Endothelial cell of umbilical vein (primary cell): ENCODE measurements at regions not wholly inside any gene's neighbourhood (a gene's known extent, or its start where the extent isn't known, plus 50 kb on each side); places are given as distances from the start of the nearest gene placed in this dataset.

ENCODE experiments used
- BruUV-seq: library from RNA; stranded (reverse); fragments of 400-500 nt; replicated peaks from 2 replicates; lab custom pipeline; 2021; lab: Mats Ljungman, UMichigan
- CTCF ChIA-PET: fragments of 300-600, 350-600 bp; sonication (Branson Sonifier 250); formaldehyde crosslinking; loops from one replicate; lab custom pipeline; 2021; ENCODE audit warnings: antibody characterized with exemption, inconsistent platforms; lab: Charles Lee
- POLR2A ChIA-PET: fragments of 300-600, 350-600 bp; sonication (Branson Sonifier 250); formaldehyde crosslinking; loops from one replicate; lab custom pipeline; 2021; ENCODE audit warnings: antibody characterized with exemption, inconsistent platforms; lab: Charles Lee
- DNase-seq: peaks from one replicate; pipeline ENCODE4 v3.0.0-alpha.2; 2011; ENCODE audit warnings: low read depth, low spot score
- FAIRE-seq: peaks from 2 replicates; lab custom pipeline; 2011; peaks lifted over from hg19 to GRCh38; lab: Jason Lieb, UNC
- H2AFZ ChIP-seq: 2 replicates; pipeline ENCODE4 v1.6.0; 2012; ENCODE audit warnings: low read depth, low read length, control low read depth, inconsistent platforms
- H3K27ac ChIP-seq: 2 replicates; pipeline ENCODE4 v1.5.1; 2011; ENCODE audit warnings: low read depth, mild to moderate bottlenecking, control low read depth, low read length, moderate library complexity; ENCODE audit not compliant: insufficient read depth
- H3K27me3 ChIP-seq, 2 experiments: 2 replicates each; pipeline versions ENCODE4 v1.6.0 to v1.6.1; 2011; ENCODE audit warnings: low read length in 2 of 2, mixed read lengths in 1 of 2; ENCODE audit not compliant: control insufficient read depth in 2 of 2, insufficient read depth in 2 of 2
- H3K36me3 ChIP-seq, 2 experiments: 2 replicates in 1 of 2; 3 replicates in 1 of 2; pipeline ENCODE4 v1.5.1; 2011; ENCODE audit warnings: low read length in 2 of 2, mild to moderate bottlenecking in 1 of 2, moderate library complexity in 1 of 2; ENCODE audit not compliant: control insufficient read depth in 2 of 2, insufficient read depth in 2 of 2; ENCODE audit errors: extremely low read depth in 1 of 2
- H3K4me1 ChIP-seq: 3 replicates; pipeline ENCODE4 v1.5.1; 2011; ENCODE audit warnings: mild to moderate bottlenecking, low read length; ENCODE audit not compliant: control insufficient read depth, insufficient read depth; ENCODE audit errors: extremely low read depth
- H3K4me2 ChIP-seq: 2 replicates; pipeline ENCODE4 v1.6.1; 2011; ENCODE audit warnings: low read length, control low read depth, mixed read lengths; ENCODE audit not compliant: insufficient read depth
- H3K4me3 ChIP-seq, 3 experiments: fragments of 200-600 bp in 1 of 3; sonication (generic), shearing (Covaris generic) in 1 of 3; replicated peaks in 1 of 3; 2 replicates each; pipeline ENCODE4 v1.5.1; 2011 to 2016; ENCODE audit warnings: control low read depth in 3 of 3, low read length in 3 of 3, mild to moderate bottlenecking in 2 of 3, inconsistent platforms in 1 of 3, low read depth in 1 of 3, moderate library complexity in 1 of 3; ENCODE audit not compliant: insufficient read depth in 1 of 3
- H3K79me2 ChIP-seq: 2 replicates; pipeline ENCODE4 v1.6.0; 2012; ENCODE audit warnings: low read length, inconsistent platforms; ENCODE audit not compliant: control insufficient read depth, insufficient read depth
- H3K9ac ChIP-seq: replicated peaks from 2 replicates; pipeline ENCODE3; 2011; ENCODE audit warnings: low read length, control low read depth; ENCODE audit not compliant: insufficient read depth; ENCODE audit errors: extremely low read depth
- H3K9me1 ChIP-seq: replicated peaks from 3 replicates; pipeline ENCODE4 v1.6.0; 2011; ENCODE audit warnings: mild to moderate bottlenecking, low read length; ENCODE audit not compliant: control insufficient read depth, insufficient read depth; ENCODE audit errors: extremely low read depth
- H3K9me3 ChIP-seq: replicated peaks from 2 replicates; pipeline ENCODE4 v1.5.1; 2012; ENCODE audit warnings: low read length, inconsistent platforms; ENCODE audit not compliant: control insufficient read depth, insufficient read depth
- H4K20me1 ChIP-seq: replicated peaks from 2 replicates; pipeline ENCODE3; 2011; ENCODE audit warnings: mild to moderate bottlenecking, low read length; ENCODE audit not compliant: control insufficient read depth, insufficient read depth; ENCODE audit errors: extremely low read depth
- CTCF ChIP-seq, 2 donors: IDR thresholded peaks; 1 replicate in 1 of 2; 2 replicates in 1 of 2; pipeline ENCODE4 v1.5.1; 2011; ENCODE audit warnings: low read length in 2 of 2, mild to moderate bottlenecking in 2 of 2, moderate library complexity in 2 of 2, control low read depth in 1 of 2, inconsistent platforms in 1 of 2, low read depth in 1 of 2; ENCODE audit not compliant: insufficient read depth in 1 of 2; ENCODE audit errors: extremely low read depth in 1 of 2
- EZH2 ChIP-seq: IDR thresholded peaks from 2 replicates; pipeline ENCODE4 v1.6.1; 2012; ENCODE audit warnings: borderline replicate concordance, low read depth, mild to moderate bottlenecking, moderate library complexity, low read length, inconsistent platforms; ENCODE audit not compliant: severe bottlenecking
- FOS ChIP-seq: IDR thresholded peaks from 2 replicates; pipeline ENCODE4 v1.6.1; 2011; ENCODE audit warnings: mild to moderate bottlenecking, low read length, moderate library complexity, borderline replicate concordance; ENCODE audit not compliant: insufficient read depth
- GATA2 ChIP-seq: IDR thresholded peaks from 2 replicates; pipeline ENCODE4 v1.7.0; 2011; ENCODE audit warnings: low read depth, mild to moderate bottlenecking, moderate library complexity, mixed read lengths, low read length; ENCODE audit not compliant: insufficient read length, insufficient read depth
- JUN ChIP-seq: IDR thresholded peaks from 2 replicates; pipeline ENCODE4 v1.6.1; 2011; ENCODE audit warnings: borderline replicate concordance, low read depth; ENCODE audit not compliant: insufficient read length, insufficient read depth
- MAX ChIP-seq: IDR thresholded peaks from 2 replicates; pipeline ENCODE4 v1.6.1; 2011; ENCODE audit not compliant: insufficient read depth, insufficient read length
- MYC ChIP-seq: IDR thresholded peaks from one replicate; pipeline ENCODE4 v1.6.1; 2011; ENCODE audit warnings: mild to moderate bottlenecking, low read depth, low read length
- POLR2A ChIP-seq: IDR thresholded peaks from 2 replicates; pipeline ENCODE4 v1.6.1; 2012; ENCODE audit warnings: low read depth, mild to moderate bottlenecking, control low read depth, low read length
- POLR2AphosphoS5 ChIP-seq: IDR thresholded peaks from 2 replicates; pipeline ENCODE4 v1.6.1; 2012; ENCODE audit warnings: low read depth, mild to moderate bottlenecking, control low read depth, low read length, moderate library complexity; ENCODE audit not compliant: insufficient read depth
- dilution Hi-C: fragments of 300-500 bp; cut with MboI; formaldehyde crosslinking; loops from one replicate; pipeline ENCODE4 v1.15.0; 2019; ENCODE audit warnings: low sequenced_read_pairs; ENCODE audit not compliant: extremely low pct_ligation_motif_present
- intact Hi-C: fragments of 100-400 bp; cut with micrococcal nuclease; formaldehyde crosslinking; loops from one replicate; pipeline ENCODE4 v1.10.0; 2022

GRCh38 chr4:187364401-187364800, 631.2 kb upstream of the ZFP42 start:
- ChIA-PET CTCF (no interaction called here), POLR2A (no interaction called here)
- H3K9me3 ChIP-seq, result no peaks in the 10 kb centered on the region
- intact Hi-C loops (no loop called here), dilution Hi-C loops (no loop called here)
- no TSS peak for BruUV-seq
- no peak overlapping the region for H3K9ac ChIP-seq
- no peak for DNase-seq
- H2AFZ ChIP-seq, result no peak overlapping the region
- no peak overlapping the region for H3K4me2 ChIP-seq
- H3K4me3 ChIP-seq, result no peak overlapping the region
- no peaks in the 10 kb centered on the region for H3K4me1 ChIP-seq
- no peak overlapping the region for H3K27ac ChIP-seq
- no peaks in the 10 kb centered on the region for H3K9me1 ChIP-seq
- TF ChIP-seq MAX (no peak), JUN (no peak), POLR2A (no peak)
- H3K36me3 ChIP-seq, result no peaks in the 10 kb centered on the region
- FAIRE-seq, result no peak
- H3K27me3 ChIP-seq, result no peaks in the 10 kb centered on the region
- no peaks in the 10 kb centered on the region for H3K79me2 ChIP-seq
- H4K20me1 ChIP-seq, result no peaks in the 10 kb centered on the region

GRCh38 chr4:187364851-187365250, 630.7 kb upstream of the ZFP42 start:
- Histone ChIP-seq H3K4me2 (no peak overlapping the region), H2AFZ (no peak overlapping the region), H3K9me1 (no peaks in the 10 kb centered on the region), H3K79me2 (no peaks in the 10 kb centered on the region), H3K4me3 (no peak overlapping the region), H3K27ac (no peak overlapping the region), H3K9me3 (no peaks in the 10 kb centered on the region), H4K20me1 (no peaks in the 10 kb centered on the region), H3K4me1 (no peaks in the 10 kb centered on the region), H3K9ac (no peak overlapping the region), H3K27me3 (no peaks in the 10 kb centered on the region), H3K36me3 (no peaks in the 10 kb centered on the region)
- no peak for TF ChIP-seq GATA2
- TF ChIP-seq EZH2, result no peak
- no peak for TF ChIP-seq JUN
- TF ChIP-seq MYC, result no peak
- TF ChIP-seq FOS, result no peak
- TF ChIP-seq POLR2AphosphoS5, result no peak
- TF ChIP-seq POLR2A, result no peak
- TF ChIP-seq CTCF (IDR thresholded peaks at IDR 0.05; ENCODE audit: extremely low read depth in 1 of 2, insufficient read depth in 1 of 2, low read depth in 1 of 2, low read length in 2 of 2), result no peak
- no peak for TF ChIP-seq MAX
- dilution Hi-C loops, result no loop called here
- no peak for DNase-seq
- no TSS peak for BruUV-seq
- no peak for FAIRE-seq
- ChIA-PET POLR2A (no interaction called here), CTCF (no interaction called here)
- intact Hi-C loops, result no loop called here
